HG03342 (cell line): ENCODE measurements at regions not wholly inside any gene's neighbourhood (a gene's known extent, or its start where the extent isn't known, plus 50 kb on each side); places are given as distances from the start of the nearest gene placed in this dataset.
"Not testable (repeated sequence)": the region's sequence is repeated elsewhere in the genome, so short reads cannot be mapped to it uniquely, and the experiment has no call there.

Source experiments
- ATAC-seq: cut with Tn5 transposase; IDR thresholded peaks from one replicate; pipeline ENCODE4 v1.9.1; 2021; ENCODE audit warnings: mild to moderate bottlenecking, moderate library complexity; ENCODE audit not compliant: unreplicated experiment

GRCh38 chr18:10241579-10241978 lies 212.9 kb upstream of the APCDD1 start:
- ATAC-seq, result no peak

- ATAC-seq, result no peak
These were observed 211.3 kb upstream of the APCDD1 start for GRCh38 chr18:10242936-10243680.

GRCh38 chr18:10244341-10244740 lies 210.1 kb upstream of the APCDD1 start:
- ATAC-seq, result no peak

GRCh38 chr18:10245031-10245845 lies 209.2 kb upstream of the APCDD1 start:
- no peak for ATAC-seq

- no peak for ATAC-seq
These were observed 208.6 kb upstream of the APCDD1 start for GRCh38 chr18:10245846-10246175.

GRCh38 chr18:10247021-10247741 lies 207.3 kb upstream of the APCDD1 start:
- ATAC-seq, result no peak

GRCh38 chr18:10247742-10248082 lies 206.7 kb upstream of the APCDD1 start:
- no peak for ATAC-seq

GRCh38 chr18:10248738-10249137 lies 205.7 kb upstream of the APCDD1 start:
- no peak for ATAC-seq

GRCh38 chr18:10249270-10249669 lies 205.2 kb upstream of the APCDD1 start:
- no peak for ATAC-seq

- no peak for ATAC-seq
These were observed 204.6 kb upstream of the APCDD1 start for GRCh38 chr18:10249801-10250200.

GRCh38 chr18:10252494-10252893 lies 201.9 kb upstream of the APCDD1 start:
- no peak for ATAC-seq

- ATAC-seq, result no peak
These were observed 201.3 kb upstream of the APCDD1 start for GRCh38 chr18:10252952-10253705.

- not testable (repeated sequence) for ATAC-seq
These were observed 198.2 kb upstream of the APCDD1 start for GRCh38 chr18:10256276-10256675.

GRCh38 chr18:10258836-10259474 lies 195.5 kb upstream of the APCDD1 start:
- ATAC-seq, result no peak

- ATAC-seq, result no peak
These were observed 194.5 kb upstream of the APCDD1 start for GRCh38 chr18:10259901-10260300.

- ATAC-seq, result no peak
These were observed 192.8 kb upstream of the APCDD1 start for GRCh38 chr18:10261344-10262276.

GRCh38 chr18:10262566-10262965 lies 191.9 kb upstream of the APCDD1 start:
- no peak for ATAC-seq

GRCh38 chr18:10264260-10264659 lies 190.2 kb upstream of the APCDD1 start:
- ATAC-seq, result no peak

GRCh38 chr18:10265560-10266333 lies 188.7 kb upstream of the APCDD1 start:
- no peak for ATAC-seq
